ENCODE measurements at regions not wholly inside any gene's neighbourhood (a gene's known extent, or its start where the extent isn't known, plus 50 kb on each side); places are given as distances from the start of the nearest gene placed in this dataset.
"Not testable (repeated sequence)": the region's sequence is repeated elsewhere in the genome, so short reads cannot be mapped to it uniquely, and the experiment has no call there.

DNA sequence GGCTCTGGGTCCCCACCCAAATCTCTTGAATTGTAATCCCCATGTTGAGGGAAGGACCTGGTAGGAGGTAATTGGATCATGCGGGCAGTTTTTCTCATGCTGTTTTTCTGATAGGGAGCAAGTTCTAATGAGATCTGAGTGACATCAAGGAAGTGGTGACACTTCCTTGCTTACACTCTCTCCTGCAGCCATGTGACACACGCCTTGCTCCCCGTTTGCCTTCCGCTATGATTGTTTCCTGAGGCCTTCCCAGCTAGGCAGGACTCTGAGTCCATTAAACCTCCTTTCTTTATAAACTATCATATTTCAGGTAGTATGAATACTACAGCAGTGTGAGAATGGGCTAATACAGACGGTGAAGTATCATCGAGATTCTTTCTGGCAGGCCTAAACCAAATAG lies 1040.4 kb upstream of the MIR17HG start:
- no peak for DNase-seq

DNA sequence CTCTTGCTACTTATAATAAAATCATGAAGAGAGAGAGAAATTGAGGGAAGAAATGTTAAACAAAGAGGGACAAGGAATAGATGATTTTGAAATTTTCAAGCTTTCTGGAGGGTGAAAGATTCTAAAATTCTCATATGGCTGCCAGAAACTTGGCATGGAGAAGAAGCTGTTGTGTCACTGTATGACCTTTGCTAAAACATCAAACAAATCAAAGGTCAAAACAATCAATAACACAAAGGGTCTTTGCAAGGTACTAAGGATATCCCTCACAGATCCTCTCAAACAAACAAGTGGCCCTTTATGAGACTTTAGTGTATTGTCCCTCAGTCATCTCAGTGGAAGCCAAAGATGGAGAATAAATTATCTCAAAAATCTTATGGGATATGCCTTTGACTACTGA lies 1039.2 kb upstream of the MIR17HG start:
- DNase-seq: no peak

DNA sequence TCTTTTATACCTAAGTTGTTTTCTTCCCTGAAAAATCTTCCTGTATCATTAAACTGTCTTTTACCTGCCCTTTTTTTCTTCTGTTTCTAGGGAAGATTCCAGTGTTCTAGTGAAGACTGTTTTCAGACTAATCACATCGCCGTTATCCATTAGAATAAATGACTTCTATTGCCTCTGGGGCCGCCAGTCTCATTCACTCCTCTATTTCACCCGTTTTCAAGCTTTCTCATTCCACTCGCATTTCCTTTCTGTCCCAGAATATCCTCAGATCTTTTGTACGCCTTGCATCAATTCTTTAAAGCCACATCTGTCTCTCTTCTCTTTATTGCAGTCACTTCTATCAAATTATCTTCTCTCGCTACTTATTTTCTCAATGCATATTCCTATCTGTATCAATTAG lies 1035.6 kb upstream of the MIR17HG start:
- no peak for DNase-seq

DNA sequence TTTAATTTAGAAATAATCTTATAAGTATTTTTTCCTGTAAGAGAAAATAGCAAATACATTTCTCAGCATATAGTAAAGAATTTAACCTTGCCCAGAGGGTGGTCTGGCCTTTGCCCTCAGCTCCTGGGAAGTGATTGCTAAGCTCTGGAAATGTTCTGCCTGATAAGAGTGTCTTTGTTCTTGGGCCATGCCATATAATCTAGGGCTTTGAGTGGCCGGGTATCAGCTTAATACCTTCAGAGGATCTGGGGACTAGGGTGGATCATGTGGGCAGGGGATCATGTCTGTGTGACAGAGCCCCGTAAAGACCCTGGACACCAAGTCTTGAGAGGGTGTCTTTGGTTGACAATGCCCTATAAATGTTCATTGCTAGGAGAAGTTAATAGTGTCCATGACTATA lies 1032.4 kb upstream of the MIR17HG start:
- DNase-seq: no peak

DNA sequence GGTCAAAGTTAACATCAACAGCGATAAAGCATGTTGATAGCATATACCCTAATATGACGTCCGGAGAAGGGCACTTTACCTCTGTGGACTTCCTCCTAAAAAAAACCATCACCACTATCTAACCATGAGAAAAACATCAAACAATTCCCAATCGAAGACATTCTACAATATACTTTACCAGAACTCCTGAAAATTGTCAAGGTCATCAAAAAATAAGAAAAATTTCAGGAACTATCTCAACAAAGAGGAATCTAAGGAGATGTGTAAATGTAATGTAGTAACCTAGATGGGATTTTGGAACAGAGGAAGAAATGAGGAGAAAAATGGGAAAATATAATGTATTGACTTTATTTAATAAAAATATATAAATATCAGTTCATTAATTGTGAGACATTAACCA lies 1026.8 kb upstream of the MIR17HG start:
- DNase-seq: no peak

DNA sequence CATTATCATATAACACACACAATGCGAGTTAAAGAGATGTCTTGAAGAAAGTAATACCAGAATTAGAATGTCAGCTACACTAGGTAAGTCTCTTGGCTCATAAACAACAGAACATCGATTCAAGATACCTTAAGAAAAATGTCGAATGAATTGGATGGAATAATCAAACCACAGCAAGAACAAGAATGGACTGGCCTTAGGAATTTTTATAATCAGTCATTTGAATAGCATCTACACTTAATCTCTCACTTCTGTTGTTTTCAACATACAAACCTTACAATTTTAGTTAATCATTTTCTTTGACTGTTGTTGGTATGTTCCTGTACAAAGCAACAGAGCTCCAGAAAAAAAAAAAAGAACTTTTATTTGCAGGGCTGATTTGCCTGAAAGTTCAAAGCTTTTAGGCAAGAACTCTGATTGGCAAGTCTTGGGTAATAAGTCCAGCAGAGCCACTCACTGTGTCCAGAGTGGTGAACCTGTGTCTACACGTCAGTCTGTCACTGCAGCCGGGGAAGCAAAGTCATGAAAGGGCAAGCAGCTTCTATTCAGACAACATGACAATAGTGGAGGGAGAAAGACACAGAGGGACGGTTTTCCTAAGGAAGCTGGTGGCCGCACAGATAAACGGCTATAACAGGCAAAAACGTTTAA lies 1026.1 kb upstream of the MIR17HG start:
- no peak for DNase-seq

DNA sequence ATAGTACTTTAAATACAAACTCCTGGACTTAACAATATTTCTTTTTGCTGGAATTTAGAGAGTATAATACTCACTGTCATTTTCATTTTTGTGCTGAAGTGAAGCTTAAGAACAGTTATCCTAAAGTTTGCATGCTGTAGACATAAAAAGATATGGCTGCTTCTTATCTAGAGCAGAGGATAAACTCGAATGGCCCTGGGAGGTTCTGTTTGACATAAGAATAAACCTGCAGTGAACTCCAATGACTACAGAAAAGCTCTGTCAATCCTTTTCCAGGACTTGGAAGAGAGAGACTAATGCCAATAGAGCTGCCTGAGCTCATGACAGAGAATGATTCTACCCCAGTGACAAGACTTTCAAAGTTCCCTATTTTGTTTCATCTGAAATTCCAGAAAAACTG lies 1017.8 kb upstream of the MIR17HG start:
- no peak for DNase-seq

DNA sequence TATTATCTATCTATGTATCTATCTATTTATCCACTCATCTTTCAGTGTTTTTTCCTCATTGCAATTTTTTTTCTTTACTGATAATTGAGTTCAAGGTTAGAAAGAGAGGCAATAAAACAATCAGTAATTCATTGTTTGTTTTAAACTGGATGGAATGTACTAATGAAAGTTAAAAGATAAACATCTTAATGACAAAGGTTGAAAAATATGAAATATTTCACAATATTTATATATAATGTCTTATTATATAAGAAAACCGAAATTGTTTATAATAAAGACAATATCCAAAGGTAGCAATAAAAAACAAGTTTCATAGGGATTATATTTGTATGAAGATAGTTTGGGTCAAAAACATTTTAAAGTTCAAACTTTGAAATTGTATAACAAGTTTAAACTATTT lies 1015.5 kb upstream of the MIR17HG start:
- no peak for DNase-seq

- no peak for DNase-seq
Measured at GRCh38 chr13:90336507-90336906, 1011.0 kb upstream of the MIR17HG start.

GRCh38 chr13:90341348-90341747 lies 1006.1 kb upstream of the MIR17HG start:
- DNase-seq: not testable (repeated sequence)

DNA sequence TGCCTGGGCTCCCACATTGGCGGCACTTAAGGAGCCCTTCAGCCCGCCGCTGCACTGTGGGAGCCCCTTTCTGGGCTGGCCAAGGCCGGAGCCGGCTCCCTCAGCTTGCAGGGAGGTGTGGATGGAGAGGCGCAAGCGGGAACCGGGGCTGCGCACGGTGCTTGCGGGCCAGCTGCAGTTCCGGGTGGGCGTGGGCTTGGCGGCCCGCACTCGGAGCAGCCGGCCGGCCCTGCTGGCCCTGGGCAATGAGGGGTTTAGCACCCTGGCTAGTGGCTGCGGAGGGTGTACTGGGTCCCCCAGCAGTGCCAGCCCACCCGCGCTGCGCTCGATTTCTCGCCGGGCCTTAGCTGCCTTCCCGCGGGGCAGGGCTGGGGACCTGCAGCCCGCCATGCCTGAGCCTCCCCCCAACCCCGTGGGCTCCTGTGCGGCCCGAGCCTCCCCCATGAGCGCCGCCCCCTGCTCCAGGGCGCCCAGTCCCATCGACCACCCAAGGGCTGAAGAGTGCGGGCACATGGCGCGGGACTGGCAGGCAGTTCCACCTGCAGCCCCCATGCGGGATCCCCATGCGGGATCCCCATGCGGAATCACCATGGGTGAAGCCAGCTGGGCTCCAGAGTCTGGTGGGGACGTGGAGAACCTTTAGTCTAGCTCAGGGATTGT lies 998.9 kb upstream of the MIR17HG start:
- not testable (repeated sequence) for DNase-seq

GRCh38 chr13:90352763-90353162 lies 994.7 kb upstream of the MIR17HG start:
- no peak for DNase-seq

DNA sequence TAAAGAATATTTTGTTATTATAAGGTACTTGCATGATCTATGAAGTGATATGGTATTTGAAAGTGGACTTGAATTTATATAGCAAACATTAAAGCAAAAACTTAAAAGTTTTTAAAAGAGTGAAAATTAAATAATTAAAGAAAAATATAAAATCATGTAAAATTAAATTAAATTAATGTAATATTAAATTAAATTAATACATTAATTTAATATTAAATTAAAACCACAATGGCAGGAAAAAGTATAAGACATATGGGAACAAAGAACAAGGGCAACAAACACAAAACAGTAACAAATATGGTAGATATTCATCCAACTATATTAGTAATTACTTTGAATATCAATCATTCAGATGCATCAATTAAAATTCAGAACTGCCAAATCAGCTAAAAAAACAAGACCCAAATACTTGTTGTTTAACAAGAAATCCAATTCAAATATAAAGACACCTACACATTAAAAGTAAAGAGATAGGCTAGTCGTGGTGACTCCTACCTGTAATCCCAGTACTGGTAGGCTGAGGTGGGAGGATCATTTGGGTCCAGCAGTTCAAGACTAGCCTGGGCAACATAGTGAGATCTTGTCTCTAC lies 992.2 kb upstream of the MIR17HG start:
- DNase-seq: no peak

GRCh38 chr13:90360785-90361184 lies 986.7 kb upstream of the MIR17HG start:
- no peak for DNase-seq

GRCh38 chr13:90362707-90363106 lies 984.8 kb upstream of the MIR17HG start:
- DNase-seq: no peak

- DNase-seq: no peak
Measured at GRCh38 chr13:90365130-90365529, 982.4 kb upstream of the MIR17HG start.

DNA sequence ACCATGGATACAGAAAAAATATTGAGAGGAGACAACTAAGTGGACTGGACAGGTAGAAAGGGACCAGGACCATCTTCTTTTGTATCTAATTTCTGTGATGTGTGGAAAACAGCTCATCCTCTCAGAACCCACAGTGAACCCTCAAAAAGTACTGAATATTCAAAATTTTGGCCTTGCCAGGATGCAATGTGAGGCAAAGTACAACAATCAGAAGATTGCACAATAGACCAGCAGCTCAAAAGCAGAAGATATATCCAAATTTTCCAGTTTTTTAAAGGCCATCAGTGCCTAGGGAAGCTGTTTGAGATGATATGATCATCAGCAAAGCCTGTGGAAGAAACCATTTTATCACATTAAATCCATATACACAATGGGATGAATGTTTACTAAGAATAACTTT lies 973.3 kb upstream of the MIR17HG start:
- no peak for DNase-seq

DNA sequence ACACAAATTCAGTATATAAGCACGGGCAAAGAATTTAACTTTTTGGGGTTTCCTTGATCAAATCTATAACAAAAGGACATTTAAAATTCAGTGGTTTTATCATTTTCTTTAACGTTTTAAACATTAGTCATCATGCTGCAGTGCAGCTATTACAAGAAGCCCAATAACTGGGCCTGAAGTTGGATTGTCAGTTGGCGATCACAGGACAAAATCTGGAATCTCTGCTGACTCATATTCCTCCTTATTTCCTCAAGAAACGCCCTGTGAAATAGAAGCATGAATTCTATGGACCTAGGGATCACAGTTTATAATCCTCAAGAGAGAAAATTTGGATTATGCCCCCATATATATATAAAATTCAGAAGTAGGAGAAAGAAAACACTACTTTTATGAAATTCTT lies 971.6 kb upstream of the MIR17HG start:
- DNase-seq: no peak

DNA sequence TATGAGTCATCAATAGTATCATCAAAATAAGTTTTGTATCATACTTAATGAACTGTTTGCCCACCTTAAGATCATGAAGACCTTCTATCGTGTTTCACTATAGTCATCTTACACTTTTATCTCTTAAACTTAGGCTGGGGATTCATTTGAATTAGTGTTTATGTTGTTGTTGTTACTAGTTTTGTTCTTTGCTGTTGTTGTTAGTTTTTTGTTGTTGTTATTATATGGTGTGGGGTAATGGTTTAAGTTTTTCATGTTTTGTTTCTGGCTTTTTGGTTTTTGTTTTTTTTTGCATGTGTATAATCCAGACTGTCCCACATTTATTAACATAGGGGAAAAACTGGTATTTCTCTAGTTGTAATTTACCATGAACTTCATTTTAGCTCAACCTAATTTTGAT lies 965.1 kb upstream of the MIR17HG start:
- no peak for DNase-seq

- no peak for DNase-seq
Measured at GRCh38 chr13:90385781-90386489, 961.6 kb upstream of the MIR17HG start.

DNA sequence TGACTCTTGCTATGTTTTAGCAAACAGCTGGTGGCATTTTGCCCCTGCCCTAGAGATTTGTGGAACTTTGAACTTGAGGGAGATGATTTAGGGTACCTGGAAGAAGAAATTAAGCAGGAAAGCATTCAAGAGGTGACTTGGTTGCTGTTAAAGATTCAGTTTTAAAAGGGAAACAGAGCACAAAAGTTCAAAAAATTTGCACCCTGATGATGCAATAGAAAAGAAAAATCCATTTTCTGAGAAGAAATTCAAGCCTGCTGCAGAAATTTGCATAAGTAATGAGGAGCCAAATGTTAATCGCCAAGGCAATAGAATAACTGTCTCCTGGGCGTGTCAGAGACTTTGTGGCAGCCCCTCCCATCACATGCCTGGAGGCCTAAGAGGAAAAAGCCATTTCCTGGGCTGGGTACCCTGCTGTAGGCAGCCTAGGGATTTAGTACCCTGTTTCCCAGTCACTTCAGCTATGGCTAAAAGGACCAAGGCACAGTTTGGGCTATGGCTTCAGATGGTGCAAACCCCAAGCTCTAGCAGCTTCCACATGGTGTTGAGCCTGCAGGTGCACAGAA lies 958.5 kb upstream of the MIR17HG start:
- DNase-seq: no peak

DNA sequence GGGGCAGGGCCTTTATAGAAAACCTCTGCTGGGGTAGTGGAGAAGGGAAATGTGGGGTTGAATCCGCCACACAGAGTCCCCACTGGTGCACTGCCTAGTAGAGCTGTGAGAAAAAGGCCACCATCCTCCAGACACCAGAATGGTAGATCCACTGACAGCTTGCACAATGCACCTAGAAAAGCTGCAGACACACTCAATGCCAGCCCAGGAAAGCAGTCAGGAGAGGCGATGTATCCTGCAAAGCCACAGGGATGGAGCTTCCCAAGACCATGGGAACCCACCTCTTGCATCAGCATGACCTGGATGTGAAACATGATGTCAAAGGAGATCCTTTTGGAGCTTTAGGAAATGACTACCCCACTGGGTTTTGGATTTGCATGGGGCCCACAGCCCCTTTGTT lies 958.0 kb upstream of the MIR17HG start:
- no peak for DNase-seq

DNA sequence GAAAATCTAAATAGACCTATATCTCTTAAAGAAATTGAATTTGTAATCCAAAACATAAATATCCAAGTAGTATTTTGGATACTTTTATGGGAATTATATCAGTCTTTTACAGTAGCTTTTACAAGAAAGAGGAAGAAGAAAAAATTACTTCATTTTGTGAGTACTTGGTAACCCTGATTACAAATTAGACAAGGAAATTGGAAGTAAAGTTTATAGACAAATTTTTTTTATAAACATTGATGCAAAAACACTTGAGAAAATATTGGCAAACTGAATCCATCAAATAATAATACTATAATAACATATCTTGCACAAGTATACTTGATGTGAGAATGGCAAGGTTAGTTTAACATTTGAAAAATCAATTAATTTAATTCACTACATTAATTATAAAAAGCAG lies 954.1 kb upstream of the MIR17HG start:
- DNase-seq: no peak

DNA sequence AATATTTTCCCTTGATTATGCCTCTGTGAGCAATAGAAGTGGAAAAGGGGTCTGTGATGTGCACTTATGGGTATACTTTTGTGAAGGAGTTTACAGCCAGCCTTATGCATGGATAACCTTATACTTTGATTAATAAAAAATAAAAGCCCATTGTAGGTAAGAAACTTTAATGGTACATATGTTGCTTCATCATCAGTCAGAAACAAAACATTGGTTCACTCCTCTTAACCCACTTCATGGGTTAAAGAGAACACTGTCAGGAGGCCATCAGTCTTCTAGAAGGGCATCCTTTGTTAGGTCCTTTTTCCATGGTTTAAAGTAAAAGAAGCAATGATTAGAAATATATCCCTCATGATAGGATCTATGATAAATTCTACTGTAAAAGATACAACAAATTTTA lies 952.1 kb upstream of the MIR17HG start:
- no peak for DNase-seq

Measured in CD4-positive, alpha-beta T cell treated with Interleukin-6 for 4 hours (primary cell).